GM21529 (cell line): ENCODE measurements at regions not wholly inside any gene's neighbourhood (a gene's known extent, or its start where the extent isn't known, plus 50 kb on each side); places are given as distances from the start of the nearest gene placed in this dataset.
"Not testable (repeated sequence)": the region's sequence is repeated elsewhere in the genome, so short reads cannot be mapped to it uniquely, and the experiment has no call there.

Experiments
- ATAC-seq: cut with Tn5 transposase; IDR thresholded peaks from one replicate; pipeline ENCODE4 v1.9.1; 2021; ENCODE audit not compliant: unreplicated experiment

DNA sequence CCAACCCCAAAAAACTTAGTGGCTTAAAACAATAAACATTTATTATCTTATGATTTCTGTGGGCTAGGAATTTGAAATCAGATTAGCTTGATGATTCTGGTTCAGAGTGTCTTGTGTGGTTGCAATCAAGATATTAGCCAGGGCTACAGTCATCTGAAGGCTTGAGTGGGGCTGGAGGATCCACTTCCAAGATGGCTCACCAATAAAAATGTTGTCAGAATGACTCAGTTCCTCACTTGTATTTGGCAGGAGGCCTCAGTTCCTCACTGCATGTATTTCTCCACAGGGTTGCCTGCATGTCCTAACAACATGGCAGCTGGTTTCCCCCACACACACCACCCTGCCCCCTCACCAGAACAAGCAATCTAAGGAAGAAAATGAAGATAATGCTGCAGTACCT, 98.2 kb upstream of the NIPBL start:
- no peak for ATAC-seq

DNA sequence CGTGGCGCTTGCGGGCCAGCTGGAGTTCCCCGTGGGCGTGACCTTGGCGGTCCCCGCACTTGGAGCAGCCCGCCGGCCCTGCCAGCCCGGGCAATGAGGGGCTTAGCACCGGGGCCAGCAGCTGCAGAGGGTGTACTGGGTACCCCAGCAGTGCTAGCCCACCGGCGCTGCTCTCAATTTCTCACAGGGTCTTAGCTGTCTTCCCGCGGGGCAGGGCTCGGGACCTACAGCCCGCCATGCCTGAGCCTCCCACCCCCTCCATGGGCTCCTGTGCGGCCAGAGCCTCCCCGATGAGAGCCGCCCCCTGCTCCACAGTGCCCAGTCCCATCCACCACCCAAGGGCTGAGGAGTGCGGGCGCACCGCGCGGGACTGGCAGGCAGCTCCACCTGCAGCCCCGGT, 94.0 kb upstream of the NIPBL start:
- ATAC-seq, result not testable (repeated sequence)

DNA sequence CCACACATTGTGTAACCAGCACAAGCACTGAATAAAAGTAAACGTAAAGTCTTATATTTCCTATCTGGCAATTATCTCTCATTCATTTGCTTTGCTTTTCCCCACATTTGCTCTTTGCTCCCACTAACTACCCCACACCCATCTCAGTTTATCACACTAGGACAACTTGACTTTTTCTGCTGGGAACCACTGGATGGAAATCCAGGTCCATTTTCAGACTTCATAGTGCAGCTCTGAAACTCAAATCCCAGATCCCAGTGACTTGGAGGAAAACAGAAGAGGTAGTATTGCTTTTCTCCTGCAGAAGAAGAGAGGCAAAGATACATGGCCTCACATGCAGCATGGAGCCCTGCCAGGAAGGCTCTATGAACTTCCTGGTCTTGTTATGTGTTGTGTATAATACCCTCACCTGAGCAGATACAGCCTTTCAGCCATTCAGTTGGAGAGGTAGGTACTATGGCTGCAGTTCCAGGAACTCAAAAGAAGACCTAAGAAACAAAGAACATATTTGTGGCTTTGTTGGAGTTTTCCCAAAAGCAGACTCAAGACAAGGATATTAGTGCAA, 90.0 kb upstream of the NIPBL start:
- no peak for ATAC-seq

DNA sequence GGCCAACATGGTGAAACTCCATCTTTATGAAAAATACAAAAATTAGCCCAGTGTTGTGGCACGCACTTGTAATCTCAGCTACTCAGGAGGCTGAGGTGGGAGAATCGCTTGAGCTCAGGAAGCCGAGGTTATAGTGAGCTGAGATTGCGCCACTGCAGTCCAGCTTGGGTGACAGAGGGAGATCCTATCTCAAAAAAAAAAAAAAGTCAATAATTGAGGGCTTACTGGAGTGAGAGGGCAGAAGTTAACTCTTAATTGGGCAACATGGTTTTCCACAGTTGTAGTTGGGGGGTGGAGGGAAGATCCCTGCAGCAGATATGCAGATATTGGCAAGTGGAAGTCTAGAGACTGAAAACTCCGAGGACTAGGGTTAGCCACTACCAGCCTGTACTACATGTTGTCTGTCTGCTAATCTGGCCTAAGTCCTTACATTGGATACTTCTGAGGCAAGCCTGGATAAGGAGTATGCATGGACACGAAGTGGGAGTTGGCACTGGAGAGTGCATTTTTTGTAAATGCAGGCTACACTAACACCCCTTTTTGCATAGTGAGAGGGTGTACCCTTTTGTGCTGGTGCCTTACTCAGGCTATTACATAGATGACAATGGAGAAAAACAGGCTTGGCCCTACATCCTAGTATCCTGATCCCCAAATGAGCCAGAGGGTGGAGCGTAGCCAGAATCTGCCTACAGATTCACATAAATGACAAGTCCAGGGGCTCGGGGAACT, 89.0 kb upstream of the NIPBL start:
- no peak for ATAC-seq

DNA sequence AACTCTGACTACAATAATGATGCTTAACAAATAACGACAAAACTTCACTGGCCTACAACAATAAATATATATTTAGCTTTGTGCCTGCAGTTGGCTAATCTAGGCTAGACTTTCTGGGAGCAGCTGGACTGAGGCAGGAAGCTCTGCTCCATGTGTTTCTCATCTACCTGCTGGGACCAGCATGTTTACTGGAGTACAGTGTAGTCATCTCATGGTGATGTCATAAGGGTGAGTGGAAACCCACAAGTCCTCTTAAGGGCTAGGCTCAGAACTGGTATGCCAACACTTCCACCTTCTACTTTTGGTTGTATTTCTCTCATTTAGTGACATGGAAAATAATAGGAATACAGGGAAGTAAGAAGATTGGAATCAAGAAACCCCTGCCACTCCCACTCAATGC, 85.7 kb upstream of the NIPBL start:
- no peak for ATAC-seq

DNA sequence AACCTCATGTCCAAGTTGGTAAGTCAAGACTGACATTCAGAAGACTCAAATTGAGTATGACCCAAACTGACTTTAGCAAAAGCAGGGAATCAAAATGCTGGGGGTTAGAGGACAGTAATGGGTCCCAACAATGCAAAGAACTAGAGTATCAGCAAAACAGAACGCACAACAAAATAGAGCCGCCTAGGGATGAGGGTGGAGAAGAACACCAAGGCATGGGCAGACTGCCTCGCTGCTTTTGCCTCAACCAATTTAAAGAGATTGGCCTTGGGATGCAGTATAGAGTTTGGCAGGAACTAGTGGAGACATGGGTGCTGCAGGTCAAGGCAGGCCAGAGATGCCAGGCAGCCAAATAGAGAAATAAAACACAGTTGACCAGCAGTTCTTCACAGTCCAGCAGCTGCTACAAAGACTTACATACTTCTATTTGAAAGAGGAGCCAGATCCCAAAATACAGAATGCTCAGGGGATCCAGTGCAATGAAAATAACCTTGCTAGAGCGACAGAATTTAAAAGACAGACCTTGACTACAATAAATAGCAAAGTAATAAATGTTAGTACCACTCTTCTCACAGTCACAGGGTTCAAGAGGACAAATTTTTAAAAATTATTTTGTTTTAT, 83.9 kb upstream of the NIPBL start:
- no peak for ATAC-seq

DNA sequence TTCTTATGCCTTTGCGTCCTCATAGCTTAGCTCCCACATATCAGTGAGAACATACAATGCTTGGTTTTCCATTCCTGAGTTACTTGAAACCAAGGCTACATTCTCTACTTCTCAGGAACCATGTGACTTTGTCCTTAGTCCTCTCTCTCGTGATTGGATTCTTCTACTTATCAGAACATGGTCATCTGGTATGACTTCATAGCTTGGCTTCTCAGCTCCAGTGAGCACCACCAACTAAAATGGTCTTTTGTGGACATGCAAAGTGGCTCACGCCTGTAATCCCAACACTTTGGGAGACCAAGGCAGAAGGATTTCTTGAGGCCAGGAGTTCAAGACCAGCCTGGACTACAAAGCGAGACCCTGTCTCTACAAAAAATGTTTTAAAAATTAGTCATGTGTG, 81.2 kb upstream of the NIPBL start:
- ATAC-seq, result no peak

DNA sequence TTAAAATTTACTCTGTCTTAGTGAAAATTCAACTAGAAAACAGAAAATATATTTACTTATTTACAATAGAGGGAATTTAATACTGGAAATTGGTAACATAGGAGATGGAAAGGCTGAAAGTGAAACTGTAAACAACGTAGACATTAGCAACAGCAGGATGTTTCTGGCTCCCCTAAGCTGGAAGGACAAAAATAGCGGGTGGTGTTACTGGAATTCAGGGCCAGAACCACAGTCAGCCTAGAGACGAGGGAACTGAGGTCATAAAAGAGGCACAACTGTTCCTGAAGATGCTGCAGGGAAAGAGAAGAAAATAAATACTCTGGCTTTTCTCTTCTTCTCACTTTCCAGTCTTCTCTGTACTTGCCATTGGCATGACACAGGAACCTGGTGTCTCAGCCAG, 80.4 kb upstream of the NIPBL start:
- no peak for ATAC-seq

DNA sequence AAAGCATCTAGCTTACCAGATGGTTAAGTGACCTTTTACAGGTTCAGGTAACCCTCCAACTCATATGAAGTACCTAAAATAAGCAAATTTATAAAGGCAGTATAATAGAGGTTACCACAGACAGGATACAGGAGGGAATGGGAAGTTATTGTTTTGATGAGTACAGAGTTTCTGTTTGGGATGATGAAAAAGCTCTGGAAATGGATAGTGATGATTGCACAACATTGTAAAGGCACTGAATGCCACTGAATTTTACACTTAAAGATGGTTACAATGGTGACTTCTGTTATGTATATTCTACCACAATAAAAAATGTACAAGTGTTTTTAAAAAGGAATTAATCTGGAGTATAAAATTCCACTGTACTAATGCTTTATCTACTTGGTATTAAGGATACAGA, 75.0 kb upstream of the NIPBL start:
- ATAC-seq, result no peak

DNA sequence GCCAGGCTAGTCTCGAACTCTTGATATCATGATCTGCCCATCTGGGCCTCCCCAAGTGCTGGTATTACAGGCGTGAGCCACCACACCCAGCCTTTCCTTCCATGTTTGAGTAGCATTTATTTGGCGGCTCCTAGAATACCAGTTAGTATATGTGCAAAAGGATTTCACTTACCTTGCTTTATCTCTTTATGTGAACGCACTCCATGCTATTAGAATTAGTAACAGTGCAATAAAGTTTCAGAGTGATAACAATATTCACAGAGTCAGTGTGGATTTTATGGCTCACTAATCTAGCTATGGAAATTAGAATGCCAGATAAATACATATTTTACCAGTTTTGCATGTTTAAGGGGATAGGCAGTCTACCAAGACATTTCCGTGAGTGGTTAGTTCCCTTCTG, 74.4 kb upstream of the NIPBL start:
- no peak for ATAC-seq

DNA sequence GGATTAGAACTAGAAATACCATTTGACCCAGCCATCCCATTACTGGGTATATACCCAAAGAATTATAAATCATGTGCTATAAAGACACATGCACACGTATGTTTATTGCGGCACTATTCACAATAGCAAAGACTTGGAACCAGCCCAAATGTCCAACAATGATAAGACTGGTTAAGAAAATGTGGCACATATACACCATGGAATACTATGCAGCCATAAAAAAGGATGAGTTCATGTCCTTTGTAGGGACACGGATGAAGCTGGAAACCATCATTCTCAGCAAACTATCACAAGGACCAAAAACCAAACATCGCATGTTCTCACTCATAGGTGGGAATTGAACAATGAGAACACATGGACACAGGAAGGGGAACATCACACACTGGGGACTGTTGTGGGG, 63.3 kb upstream of the NIPBL start:
- ATAC-seq, result not testable (repeated sequence)

DNA sequence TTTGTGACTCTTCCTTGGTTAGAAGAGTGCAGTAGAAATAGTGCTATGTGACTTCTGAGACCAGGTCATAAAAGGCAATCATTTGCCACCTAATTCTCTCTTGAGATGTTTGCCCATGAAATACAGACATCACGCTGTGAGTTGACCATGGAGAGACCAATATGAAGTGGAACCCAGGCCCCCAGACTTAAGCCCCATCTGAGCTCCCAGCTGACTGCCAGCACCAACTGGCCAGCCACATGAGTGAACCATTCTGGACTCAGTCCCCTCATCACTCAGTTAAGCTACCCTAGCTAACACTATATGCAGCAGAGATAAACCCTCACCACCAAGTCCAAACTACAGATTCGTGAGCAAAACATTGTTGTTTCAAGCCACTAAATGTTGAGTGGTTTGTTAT, 60.7 kb upstream of the NIPBL start:
- no peak for ATAC-seq

DNA sequence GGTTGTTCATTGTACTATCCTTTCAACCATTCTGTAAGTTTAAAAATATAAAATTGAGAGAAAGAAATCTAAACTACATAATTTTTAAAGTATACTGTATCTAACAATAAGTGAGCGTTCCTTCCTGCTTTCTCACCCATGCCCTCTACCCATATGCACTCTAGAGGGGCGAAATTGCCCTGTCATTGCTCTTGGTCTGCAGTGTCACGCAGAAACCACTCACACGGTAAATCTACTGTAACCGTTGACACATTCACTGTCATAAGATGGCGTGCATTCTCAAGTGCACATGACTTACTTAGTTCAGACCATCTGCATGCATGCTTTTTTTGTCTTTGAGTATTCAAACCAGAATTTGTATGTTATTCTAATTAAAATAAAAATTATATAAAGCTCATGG, 55.7 kb upstream of the NIPBL start:
- ATAC-seq, result no peak

DNA sequence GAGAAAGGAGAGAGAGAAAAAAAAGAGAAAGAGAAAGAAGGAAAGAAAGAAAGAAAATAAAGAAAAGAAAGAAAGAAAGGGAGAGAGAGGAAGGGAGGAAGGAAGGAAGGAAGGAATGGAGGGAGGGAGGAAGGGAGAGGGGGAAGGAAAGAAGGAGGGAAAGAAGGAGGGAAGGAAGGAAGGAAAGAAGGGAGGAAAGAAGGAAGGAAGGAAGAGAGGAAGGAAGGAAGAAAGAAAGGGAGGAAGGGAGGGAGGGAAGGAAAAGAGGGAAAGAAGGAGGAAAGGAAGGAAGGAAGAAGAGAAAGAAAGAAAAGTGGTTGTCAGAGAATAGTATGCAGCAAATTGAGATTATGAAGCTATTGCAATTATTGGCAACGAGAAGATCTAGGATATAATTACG, 49.9 kb upstream of the NIPBL start:
- no peak for ATAC-seq
